HG03159 (cell line): ENCODE measurements at regions not wholly inside any gene's neighbourhood (a gene's known extent, or its start where the extent isn't known, plus 50 kb on each side); places are given as distances from the start of the nearest gene placed in this dataset.

Source experiments
- ATAC-seq: cut with Tn5 transposase; IDR thresholded peaks from one replicate; pipeline ENCODE4 v1.9.1; 2021; ENCODE audit warnings: mild to moderate bottlenecking, moderate library complexity; ENCODE audit not compliant: unreplicated experiment

- no peak for ATAC-seq
Observed at GRCh38 chr1:221067721-221068120, 188.5 kb downstream of the HLX start.

GRCh38 chr1:221069178-221069903 lies 190.1 kb downstream of the HLX start:
- peak; percentile 90 for ATAC-seq

GRCh38 chr1:221069986-221070385 lies 190.7 kb downstream of the HLX start:
- no peak for ATAC-seq

- no peak for ATAC-seq
Observed at GRCh38 chr1:221071777-221072176, 192.5 kb downstream of the HLX start.

- no peak for ATAC-seq
Observed at GRCh38 chr1:221072214-221072613, 193.0 kb downstream of the HLX start.

- ATAC-seq: no peak
Observed at GRCh38 chr1:221074332-221074731, 195.1 kb downstream of the HLX start.

GRCh38 chr1:221075911-221076310 lies 196.7 kb downstream of the HLX start:
- no peak for ATAC-seq

- no peak for ATAC-seq
Observed at GRCh38 chr1:221076391-221076811, 197.2 kb downstream of the HLX start.

- ATAC-seq: no peak
Observed at GRCh38 chr1:221078260-221078965, 199.2 kb downstream of the HLX start.

- no peak for ATAC-seq
Observed at GRCh38 chr1:221083902-221084301, 204.7 kb downstream of the HLX start.

- ATAC-seq: no peak
Observed at GRCh38 chr1:221084681-221085080, 205.4 kb downstream of the HLX start.

- no peak for ATAC-seq
Observed at GRCh38 chr1:221085701-221086375, 206.6 kb downstream of the HLX start.

- no peak for ATAC-seq
Observed at GRCh38 chr1:221087919-221088318, 208.7 kb downstream of the HLX start.

- no peak for ATAC-seq
Observed at GRCh38 chr1:221089273-221089672, 210.0 kb downstream of the HLX start.

GRCh38 chr1:221089803-221090202 lies 210.6 kb downstream of the HLX start:
- ATAC-seq: no peak

- ATAC-seq: no peak
Observed at GRCh38 chr1:221093903-221094791, 214.9 kb downstream of the HLX start.

GRCh38 chr1:221097479-221098281 lies 218.4 kb downstream of the HLX start:
- ATAC-seq: no peak

GRCh38 chr1:221098471-221099405 lies 219.5 kb downstream of the HLX start:
- no peak for ATAC-seq
